DOHH2 (cell line): ENCODE measurements at regions not wholly inside any gene's neighbourhood (a gene's known extent, or its start where the extent isn't known, plus 50 kb on each side); places are given as distances from the start of the nearest gene placed in this dataset.

Experiments
- H3F3A ChIP-seq: fragments of 200-600 bp; sonication (generic), shearing (Covaris generic); 2 replicates; pipeline ENCODE4 v1.6.0; 2016; ENCODE audit warnings: antibody characterized with exemption, mild to moderate bottlenecking; ENCODE audit not compliant: control insufficient read depth, insufficient read depth
- H3K27ac ChIP-seq: fragments of 200-600 bp; sonication (generic); 2 replicates; pipeline ENCODE4 v1.5.1; 2014; ENCODE audit warnings: low read depth, mild to moderate bottlenecking, low read length, moderate library complexity
- H3K27me3 ChIP-seq: fragments of 200-600 bp; sonication (generic); 2 replicates; pipeline ENCODE4 v1.6.1; 2014; ENCODE audit warnings: mild to moderate bottlenecking, low read length, mixed read lengths; ENCODE audit not compliant: control insufficient read depth
- H3K36me3 ChIP-seq: fragments of 200-600 bp; sonication (generic); 2 replicates; pipeline ENCODE4 v1.6.1; 2014; ENCODE audit warnings: mild to moderate bottlenecking, low read length, moderate library complexity, mixed read lengths; ENCODE audit not compliant: control insufficient read depth
- H3K4me1 ChIP-seq: fragments of 200-600 bp; sonication (generic); 2 replicates; pipeline ENCODE4 v1.6.1; 2014; ENCODE audit warnings: mild to moderate bottlenecking, low read length, mixed read lengths; ENCODE audit not compliant: control insufficient read depth
- H3K4me2 ChIP-seq: fragments of 200-600 bp; sonication (generic); 2 replicates; pipeline ENCODE4 v1.6.0; 2014; ENCODE audit warnings: mild to moderate bottlenecking, low read length, moderate library complexity
- H3K4me3 ChIP-seq: fragments of 200-600 bp; sonication (generic); 2 replicates; pipeline ENCODE4 v1.5.1; 2014; ENCODE audit warnings: mild to moderate bottlenecking, low read length, mixed read lengths
- H3K79me2 ChIP-seq: fragments of 200-600 bp; sonication (generic); 2 replicates; pipeline ENCODE4 v1.6.1; 2014; ENCODE audit warnings: mild to moderate bottlenecking, low read length, mixed read lengths; ENCODE audit not compliant: control insufficient read depth
- H3K9me2 ChIP-seq: fragments of 200-600 bp; sonication (generic); replicated peaks from 2 replicates; pipeline ENCODE4 v1.6.1; 2014; ENCODE audit warnings: mild to moderate bottlenecking, low read length, mixed read lengths; ENCODE audit not compliant: control insufficient read depth
- H3K9me3 ChIP-seq: fragments of 200-600 bp; sonication (generic); 2 replicates; pipeline ENCODE4 v1.6.1; 2014; ENCODE audit warnings: antibody characterized with exemption, low read length, mixed read lengths; ENCODE audit not compliant: control insufficient read depth, insufficient read depth
- H4K20me1 ChIP-seq: fragments of 200-600 bp; sonication (generic); 2 replicates; pipeline ENCODE4 v1.6.0; 2014; ENCODE audit warnings: low read depth, mild to moderate bottlenecking, antibody characterized with exemption, low read length, moderate library complexity; ENCODE audit not compliant: control insufficient read depth, insufficient read depth
- CTCF ChIP-seq: fragments of 200-600 bp; sonication (generic); IDR thresholded peaks from one replicate; pipeline ENCODE4 v1.5.1; 2014; ENCODE audit warnings: antibody characterized with exemption, mild to moderate bottlenecking, low read depth, low read length; ENCODE audit not compliant: poor library complexity, severe bottlenecking
- EZH2phosphoT487 ChIP-seq: fragments of 200-600 bp; sonication (generic); IDR thresholded peaks from 2 replicates; pipeline ENCODE4 v1.6.1; 2017; ENCODE audit warnings: borderline replicate concordance, mild to moderate bottlenecking, antibody characterized with exemption, low read length, moderate library complexity, mixed read lengths

GRCh38 chr18:34283506-34283905, 58.8 kb upstream of the NOL4 start:
- Histone ChIP-seq H3K9me3 (no peaks in the 10 kb centered on the region), H3K27me3 (no peaks in the 10 kb centered on the region), H3F3A (no peaks in the 10 kb centered on the region), H3K4me1 (no peaks in the 10 kb centered on the region), H3K9me2 (no peaks in the 10 kb centered on the region), H3K4me3 (no peak overlapping the region), H3K36me3 (no peaks in the 10 kb centered on the region), H3K27ac (no peak overlapping the region), H3K79me2 (no peaks in the 10 kb centered on the region), H4K20me1 (no peaks in the 10 kb centered on the region), H3K4me2 (no peak overlapping the region)
- TF ChIP-seq EZH2phosphoT487 (no peak), CTCF (no peak)

- no peak overlapping the region for H3K4me2 ChIP-seq
- no peaks in the 10 kb centered on the region for H3K36me3 ChIP-seq
- H3K4me1 ChIP-seq, result no peaks in the 10 kb centered on the region
- TF ChIP-seq EZH2phosphoT487 (no peak), CTCF (no peak)
- H4K20me1 ChIP-seq, result no peaks in the 10 kb centered on the region
- no peaks in the 10 kb centered on the region for H3K9me2 ChIP-seq
- no peak overlapping the region for H3K4me3 ChIP-seq
- H3K9me3 ChIP-seq, result no peaks in the 10 kb centered on the region; the same call in 1 of the 2 replicates
- H3K79me2 ChIP-seq, result no peaks in the 10 kb centered on the region
- H3F3A ChIP-seq, result no peaks in the 10 kb centered on the region
- no peaks in the 10 kb centered on the region for H3K27me3 ChIP-seq
- no peak overlapping the region for H3K27ac ChIP-seq
These were observed 63.1 kb upstream of the NOL4 start for GRCh38 chr18:34287825-34288224.

GRCh38 chr18:34292594-34292993, 67.9 kb upstream of the NOL4 start:
- no peak for TF ChIP-seq CTCF
- TF ChIP-seq EZH2phosphoT487, result no peak

GRCh38 chr18:34297287-34297686, 72.6 kb upstream of the NOL4 start:
- H3K27ac ChIP-seq, result no peak overlapping the region
- no peaks in the 10 kb centered on the region for H3K27me3 ChIP-seq
- no peaks in the 10 kb centered on the region for H4K20me1 ChIP-seq
- H3K4me2 ChIP-seq, result no peak overlapping the region
- H3K4me1 ChIP-seq, result no peaks in the 10 kb centered on the region
- H3F3A ChIP-seq, result no peaks in the 10 kb centered on the region
- H3K4me3 ChIP-seq, result no peak overlapping the region
- TF ChIP-seq EZH2phosphoT487 (no peak), CTCF (no peak)
- no peaks in the 10 kb centered on the region for H3K9me2 ChIP-seq
- no peaks in the 10 kb centered on the region for H3K79me2 ChIP-seq
- H3K36me3 ChIP-seq, result no peaks in the 10 kb centered on the region
- H3K9me3 ChIP-seq, result no peaks in the 10 kb centered on the region

More at GRCh38 chr18:34292594-34292993, 67.9 kb upstream of the NOL4 start:
- H3F3A ChIP-seq, result no peaks in the 10 kb centered on the region
- no peaks in the 10 kb centered on the region for H3K4me1 ChIP-seq
- no peak overlapping the region for H3K27ac ChIP-seq
- no peaks in the 10 kb centered on the region for H3K36me3 ChIP-seq
- no peaks in the 10 kb centered on the region for H3K79me2 ChIP-seq
- H3K9me2 ChIP-seq, result no peaks in the 10 kb centered on the region
- H3K4me3 ChIP-seq, result no peak overlapping the region
- no peaks in the 10 kb centered on the region; the same call in 1 of the 2 replicates for H3K9me3 ChIP-seq
- H4K20me1 ChIP-seq, result no peaks in the 10 kb centered on the region
- H3K4me2 ChIP-seq, result no peak overlapping the region
- H3K27me3 ChIP-seq, result no peaks in the 10 kb centered on the region
